GM19025 (cell line): ENCODE measurements at regions not wholly inside any gene's neighbourhood (a gene's known extent, or its start where the extent isn't known, plus 50 kb on each side); places are given as distances from the start of the nearest gene placed in this dataset.
"Not testable (repeated sequence)": the region's sequence is repeated elsewhere in the genome, so short reads cannot be mapped to it uniquely, and the experiment has no call there.

Source experiments
- ATAC-seq: cut with Tn5 transposase; IDR thresholded peaks from one replicate; pipeline ENCODE4 v1.9.1; 2021; ENCODE audit warnings: mild to moderate bottlenecking, low read depth, moderate library complexity; ENCODE audit not compliant: unreplicated experiment

GRCh38 chr6:126880964-126881363 lies 237.5 kb upstream of the RSPO3 start:
- ATAC-seq = no peak

- ATAC-seq = no peak
These were observed 232.4 kb upstream of the RSPO3 start for GRCh38 chr6:126886106-126886505.

- ATAC-seq = no peak
These were observed 229.4 kb upstream of the RSPO3 start for GRCh38 chr6:126888727-126889725.

GRCh38 chr6:126890055-126890454 lies 228.4 kb upstream of the RSPO3 start:
- no peak for ATAC-seq

- ATAC-seq = no peak
These were observed 227.3 kb upstream of the RSPO3 start for GRCh38 chr6:126891158-126891557.

- ATAC-seq = not testable (repeated sequence)
These were observed 225.6 kb upstream of the RSPO3 start for GRCh38 chr6:126892869-126893268.

- no peak for ATAC-seq
These were observed 220.7 kb upstream of the RSPO3 start for GRCh38 chr6:126897758-126898157.

- ATAC-seq = no peak
These were observed 214.3 kb upstream of the RSPO3 start for GRCh38 chr6:126904176-126904575.

GRCh38 chr6:126905917-126906316 lies 212.6 kb upstream of the RSPO3 start:
- ATAC-seq = no peak

GRCh38 chr6:126907312-126907711 lies 211.2 kb upstream of the RSPO3 start:
- ATAC-seq = no peak

GRCh38 chr6:126907996-126908395 lies 210.5 kb upstream of the RSPO3 start:
- ATAC-seq = no peak

GRCh38 chr6:126909493-126909892 lies 209.0 kb upstream of the RSPO3 start:
- ATAC-seq = no peak

- ATAC-seq = no peak
These were observed 204.8 kb upstream of the RSPO3 start for GRCh38 chr6:126913651-126914050.

- no peak for ATAC-seq
These were observed 204.3 kb upstream of the RSPO3 start for GRCh38 chr6:126914172-126914571.

- ATAC-seq = no peak
These were observed 203.7 kb upstream of the RSPO3 start for GRCh38 chr6:126914801-126915200.

- ATAC-seq = no peak
These were observed 198.5 kb upstream of the RSPO3 start for GRCh38 chr6:126919947-126920346.

GRCh38 chr6:126923807-126924206 lies 194.7 kb upstream of the RSPO3 start:
- ATAC-seq = no peak

- no peak for ATAC-seq
These were observed 191.5 kb upstream of the RSPO3 start for GRCh38 chr6:126926926-126927325.

- ATAC-seq = no peak
These were observed 190.6 kb upstream of the RSPO3 start for GRCh38 chr6:126927841-126928240.

GRCh38 chr6:126937426-126937825 lies 181.0 kb upstream of the RSPO3 start:
- no peak for ATAC-seq

- ATAC-seq = no peak
These were observed 178.7 kb upstream of the RSPO3 start for GRCh38 chr6:126939784-126940183.

- ATAC-seq = no peak
These were observed 176.7 kb upstream of the RSPO3 start for GRCh38 chr6:126941751-126942150.
